HL-60 (cell line): ENCODE measurements at regions not wholly inside any gene's neighbourhood (a gene's known extent, or its start where the extent isn't known, plus 50 kb on each side); places are given as distances from the start of the nearest gene placed in this dataset.

ENCODE experiments used
- CTCF ChIP-seq: IDR thresholded peaks from one replicate; pipeline ENCODE4 v1.5.1; 2011; ENCODE audit warnings: low read length, control low read depth, inconsistent platforms; ENCODE audit not compliant: insufficient read depth
- GABPA ChIP-seq: IDR thresholded peaks from 2 replicates; pipeline ENCODE4 v1.6.1; 2012; ENCODE audit warnings: low read depth
- POLR2AphosphoS5 ChIP-seq: IDR thresholded peaks from 2 replicates; pipeline ENCODE4 v1.6.1; 2012; ENCODE audit warnings: low read depth
- REST ChIP-seq: IDR thresholded peaks from 2 replicates; pipeline ENCODE4 v1.6.1; 2012; ENCODE audit warnings: low read depth; ENCODE audit not compliant: insufficient replicate concordance
- SPI1 ChIP-seq: IDR thresholded peaks from 2 replicates; pipeline ENCODE4 v1.6.1; 2012; ENCODE audit warnings: low read depth, mild to moderate bottlenecking, borderline replicate concordance

- no peak for TF ChIP-seq CTCF
- TF ChIP-seq POLR2AphosphoS5, result no peak
- TF ChIP-seq GABPA, result no peak
- TF ChIP-seq REST, result no peak
- TF ChIP-seq SPI1, result no peak
These were observed 389.3 kb upstream of the MYT1L start for GRCh38 chr2:2720351-2720750.
